CD4-positive, alpha-beta T cell (primary cell): ENCODE measurements at regions not wholly inside any gene's neighbourhood (a gene's known extent, or its start where the extent isn't known, plus 50 kb on each side); places are given as distances from the start of the nearest gene placed in this dataset.

ENCODE experiments used
- ATAC-seq: fragments of 200-7000 bp; cut with Tn5 transposase; one replicate; pipeline ENCODE4 v1.10.0; 2022; ENCODE audit warnings: mild to moderate bottlenecking; ENCODE audit not compliant: poor library complexity
- CTCF ChIA-PET: fragments of 350-600 bp; sonication (Branson Sonifier 250); formaldehyde crosslinking; loops from one replicate; lab custom pipeline; 2021; ENCODE audit warnings: antibody characterized with exemption, inconsistent platforms; lab: Charles Lee
- POLR2A ChIA-PET: fragments of 350-600 bp; sonication (Branson Sonifier 250); formaldehyde crosslinking; loops from one replicate; lab custom pipeline; 2021; ENCODE audit warnings: antibody characterized with exemption, inconsistent platforms; lab: Charles Lee
- DNase-seq, 14 experiments: peaks; one replicate each; pipeline ENCODE4 v3.0.0-alpha.2; 2013 to 2020; ENCODE audit warnings: mixed read lengths in 2 of 14
- H3K27ac ChIP-seq, 2 donors: one replicate each; pipeline versions ENCODE4 v1.5.1 to v1.7.0; 2013; ENCODE audit warnings: low read length in 2 of 2, low read depth in 1 of 2, mild to moderate bottlenecking in 1 of 2
- H3K27me3 ChIP-seq, 2 experiments: 1 replicate in 1 of 2; 2 replicates in 1 of 2; pipeline versions ENCODE4 v1.6.1 to v1.7.0; 2013; ENCODE audit warnings: low read length in 2 of 2, control low read depth in 1 of 2, mild to moderate bottlenecking in 1 of 2, moderate library complexity in 1 of 2; ENCODE audit not compliant: insufficient read depth in 2 of 2, control insufficient read depth in 1 of 2
- H3K36me3 ChIP-seq: one replicate; pipeline ENCODE4 v1.6.1; 2013; ENCODE audit warnings: low read length, control low read depth; ENCODE audit not compliant: insufficient read depth
- H3K4me1 ChIP-seq: one replicate; pipeline ENCODE4 v1.6.1; 2013; ENCODE audit warnings: low read length, control low read depth; ENCODE audit not compliant: insufficient read depth
- H3K4me3 ChIP-seq: one replicate; pipeline ENCODE4 v1.5.1; 2013; ENCODE audit warnings: mild to moderate bottlenecking, low read length, moderate library complexity
- H3K9me3 ChIP-seq, 2 experiments: 1 replicate in 1 of 2; 2 replicates in 1 of 2; pipeline versions ENCODE4 v1.6.1 to v1.7.0; 2013; ENCODE audit warnings: low read length in 2 of 2, mild to moderate bottlenecking in 2 of 2, control low read depth in 1 of 2, moderate library complexity in 1 of 2; ENCODE audit not compliant: control insufficient read depth in 1 of 2, insufficient read depth in 1 of 2
- H3K27ac Mint-ChIP-seq: one replicate; pipeline ENCODE4 v1.8.0; 2020; ENCODE audit warnings: mixed read lengths
- H3K27me3 Mint-ChIP-seq: one replicate; pipeline ENCODE4 v1.8.0; 2021; ENCODE audit warnings: mixed read lengths
- H3K36me3 Mint-ChIP-seq: one replicate; pipeline ENCODE4 v1.8.0; 2021; ENCODE audit warnings: low read depth, mixed read lengths
- H3K4me1 Mint-ChIP-seq: one replicate; pipeline ENCODE4 v1.8.0; 2021; ENCODE audit warnings: low read depth, mixed read lengths
- H3K4me3 Mint-ChIP-seq: one replicate; pipeline ENCODE4 v1.8.0; 2020; ENCODE audit warnings: mild to moderate bottlenecking, mixed read lengths
- H3K9me3 Mint-ChIP-seq: one replicate; pipeline ENCODE4 v1.8.0; 2020; ENCODE audit warnings: mixed read lengths
- intact Hi-C, 2 experiments: fragments of 100-400 bp; cut with DNase I in 1 of 2; cut with micrococcal nuclease in 1 of 2; formaldehyde crosslinking; loops; one replicate each; pipeline versions ENCODE4 v1.15.1 to v1.9.0; 2023 to 2025; cut with DNase I, micrococcal nuclease
- TF ChIP-seq, protein P1 (sequence below): fragments of 200-600 bp; IDR thresholded peaks from one replicate; pipeline ENCODE4 v1.8.0; 2022; ENCODE audit warnings: antibody characterized with exemption, mild to moderate bottlenecking

DNA sequence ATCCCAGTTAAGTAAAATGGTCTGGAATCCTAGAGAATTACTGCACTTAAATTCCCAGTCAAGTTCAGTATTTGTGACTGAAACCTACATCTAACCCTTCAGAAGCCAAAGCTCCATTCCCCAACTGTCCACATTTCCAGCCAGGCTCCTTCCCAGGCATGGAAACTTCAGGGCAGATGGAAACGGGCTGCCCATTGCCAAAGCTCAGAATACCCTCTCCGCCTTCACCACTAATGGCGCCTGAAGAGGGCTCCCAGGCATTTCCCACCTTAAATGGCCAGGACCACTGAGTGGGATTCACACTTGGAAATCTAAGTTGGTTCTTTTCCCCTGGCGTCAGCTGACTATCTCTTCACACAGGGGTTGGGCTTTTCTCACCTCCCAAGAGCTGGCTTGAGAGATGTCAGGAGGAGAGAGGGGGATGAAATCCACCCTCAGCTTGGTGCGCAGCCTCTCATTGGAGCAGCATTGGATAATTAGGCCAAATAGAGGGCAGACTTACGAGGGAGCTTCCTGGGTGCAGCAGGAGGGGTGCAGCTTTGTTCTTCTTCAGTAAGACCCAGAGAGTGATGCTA, 82.9 kb downstream of the ANKRD60 start:
- TF ChIP-seq, protein P1, sequence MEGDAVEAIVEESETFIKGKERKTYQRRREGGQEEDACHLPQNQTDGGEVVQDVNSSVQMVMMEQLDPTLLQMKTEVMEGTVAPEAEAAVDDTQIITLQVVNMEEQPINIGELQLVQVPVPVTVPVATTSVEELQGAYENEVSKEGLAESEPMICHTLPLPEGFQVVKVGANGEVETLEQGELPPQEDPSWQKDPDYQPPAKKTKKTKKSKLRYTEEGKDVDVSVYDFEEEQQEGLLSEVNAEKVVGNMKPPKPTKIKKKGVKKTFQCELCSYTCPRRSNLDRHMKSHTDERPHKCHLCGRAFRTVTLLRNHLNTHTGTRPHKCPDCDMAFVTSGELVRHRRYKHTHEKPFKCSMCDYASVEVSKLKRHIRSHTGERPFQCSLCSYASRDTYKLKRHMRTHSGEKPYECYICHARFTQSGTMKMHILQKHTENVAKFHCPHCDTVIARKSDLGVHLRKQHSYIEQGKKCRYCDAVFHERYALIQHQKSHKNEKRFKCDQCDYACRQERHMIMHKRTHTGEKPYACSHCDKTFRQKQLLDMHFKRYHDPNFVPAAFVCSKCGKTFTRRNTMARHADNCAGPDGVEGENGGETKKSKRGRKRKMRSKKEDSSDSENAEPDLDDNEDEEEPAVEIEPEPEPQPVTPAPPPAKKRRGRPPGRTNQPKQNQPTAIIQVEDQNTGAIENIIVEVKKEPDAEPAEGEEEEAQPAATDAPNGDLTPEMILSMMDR = no peak
- POLR2A ChIA-PET = no interaction called here
- Histone ChIP-seq H3K9me3 (peaks cover 0 to 4% of the 10 kb centered on the region in 2 experiments), H3K27ac (no peak overlapping the region), H3K27me3 (peaks cover 8 to 22% of the 10 kb centered on the region in 2 experiments), H3K4me3 (no peak overlapping the region), H3K4me1 (no peaks in the 10 kb centered on the region), H3K36me3 (no peaks in the 10 kb centered on the region)
- no peaks in the 10 kb centered on the region for H3K36me3 Mint-ChIP-seq
- CTCF ChIA-PET = no interaction called here
- no peaks in the 10 kb centered on the region for H3K4me1 Mint-ChIP-seq
- H3K27me3 Mint-ChIP-seq = peaks cover 61% of the 10 kb centered on the region
- H3K9me3 Mint-ChIP-seq = no peaks in the 10 kb centered on the region
- DNase-seq (no peak), ATAC-seq (no peak)
- H3K27ac Mint-ChIP-seq = no peak overlapping the region
- H3K4me3 Mint-ChIP-seq = no peak overlapping the region
- intact Hi-C loops = no loop called here

DNA sequence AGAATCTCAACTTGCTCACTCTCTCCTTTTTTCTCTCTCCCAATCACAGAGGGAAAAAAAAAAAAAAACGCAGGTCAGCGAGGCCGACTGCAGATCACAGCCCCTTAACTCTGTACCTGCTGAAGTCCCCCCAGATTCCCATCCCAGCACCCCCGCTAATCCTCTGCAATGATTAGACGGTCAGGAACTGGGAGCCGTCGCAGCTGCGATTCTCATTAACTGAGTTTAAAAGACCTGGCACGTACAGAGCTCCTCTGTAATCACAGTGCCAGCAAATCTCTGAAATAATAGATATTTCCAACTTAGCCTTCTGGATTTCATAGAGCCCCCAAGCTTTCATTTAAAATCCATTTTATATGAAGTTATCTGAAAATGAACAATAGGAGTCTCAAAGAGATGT, 84.4 kb downstream of the ANKRD60 start:
- H3K4me1 Mint-ChIP-seq = no peaks in the 10 kb centered on the region
- no peak overlapping the region for H3K27ac Mint-ChIP-seq
- no peaks in the 10 kb centered on the region for H3K36me3 Mint-ChIP-seq
- Histone ChIP-seq H3K27me3 (peaks cover 4 to 16% of the 10 kb centered on the region in 2 experiments), H3K4me3 (no peak overlapping the region), H3K4me1 (no peaks in the 10 kb centered on the region), H3K27ac (no peak overlapping the region), H3K9me3 (no peaks in the 10 kb centered on the region), H3K36me3 (no peaks in the 10 kb centered on the region)
- ChIA-PET CTCF (no interaction called here), POLR2A (no interaction called here)
- no peaks in the 10 kb centered on the region for H3K9me3 Mint-ChIP-seq
- TF ChIP-seq, protein P1 = no peak
- H3K4me3 Mint-ChIP-seq = no peak overlapping the region
- H3K27me3 Mint-ChIP-seq = peaks cover 59% of the 10 kb centered on the region
- DNase-seq = no peak
- intact Hi-C loops = no loop called here
- no peak for ATAC-seq

DNA sequence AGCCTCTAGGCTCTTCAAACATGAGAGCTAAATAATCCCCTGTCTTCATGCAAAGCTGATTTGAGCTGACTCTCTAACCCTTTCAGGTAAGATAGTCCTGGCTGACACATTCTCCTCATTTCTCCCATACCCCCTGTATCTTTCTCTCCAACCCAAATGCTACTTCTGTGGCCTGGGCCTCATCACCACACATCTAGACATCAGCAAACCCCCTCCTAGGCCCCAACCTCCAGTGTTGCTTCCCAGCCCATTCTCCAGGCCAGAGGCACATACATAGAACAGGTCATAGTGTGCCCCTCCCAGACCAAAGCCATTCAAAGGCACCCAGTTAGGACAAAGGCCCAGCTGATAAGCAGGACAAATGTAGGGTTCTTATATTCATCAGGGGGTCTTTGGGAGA, 84.9 kb downstream of the ANKRD60 start:
- TF ChIP-seq, protein P1 = no peak
- H3K27me3 ChIP-seq = peaks cover 5 to 12% of the 10 kb centered on the region in 2 experiments
- ChIA-PET POLR2A (interaction anchor here (0.6 kb wide), 1 partner anchor 37 kb away, joined by 3 read pairs; no protein-coding TSS in a partner anchor), CTCF (no interaction called here)
- H3K9me3 ChIP-seq = no peaks in the 10 kb centered on the region
- Mint-ChIP-seq H3K27me3 (peaks cover 59% of the 10 kb centered on the region), H3K36me3 (no peaks in the 10 kb centered on the region), H3K4me1 (no peaks in the 10 kb centered on the region), H3K27ac (no peak overlapping the region), H3K9me3 (no peaks in the 10 kb centered on the region), H3K4me3 (no peak overlapping the region)
- no peak overlapping the region for H3K4me3 ChIP-seq
- no peak for DNase-seq
- H3K36me3 ChIP-seq = no peaks in the 10 kb centered on the region
- ATAC-seq = no peak
- no peaks in the 10 kb centered on the region for H3K4me1 ChIP-seq
- no peak overlapping the region for H3K27ac ChIP-seq
- intact Hi-C loops = no loop called here
